Upper lobe of right lung (tissue), 1 donor: ENCODE measurements at regions not wholly inside any gene's neighbourhood (a gene's known extent, or its start where the extent isn't known, plus 50 kb on each side); places are given as distances from the start of the nearest gene placed in this dataset.

Source experiments
- ATAC-seq: fragments of 200-7000 bp; cut with Tn5 transposase; one replicate; pipeline ENCODE4 v1.9.1; 2020; ENCODE audit warnings: mild to moderate bottlenecking, moderate library complexity
- DNase-seq: peaks from one replicate; pipeline ENCODE4 v3.0.0-alpha.2; 2020
- H3K27ac ChIP-seq: fragments of 200-600 bp; one replicate; pipeline ENCODE4 v1.8.0; 2022
- H3K27me3 ChIP-seq: fragments of 200-600 bp; one replicate; pipeline ENCODE4 v1.8.0; 2022; ENCODE audit warnings: mild to moderate bottlenecking
- H3K36me3 ChIP-seq: fragments of 200-600 bp; one replicate; pipeline ENCODE4 v1.8.0; 2022
- H3K4me1 ChIP-seq: fragments of 200-600 bp; one replicate; pipeline ENCODE4 v1.8.0; 2022
- H3K4me3 ChIP-seq: fragments of 200-600 bp; one replicate; pipeline ENCODE4 v1.8.0; 2022; ENCODE audit warnings: mild to moderate bottlenecking
- H3K9me3 ChIP-seq: fragments of 200-600 bp; one replicate; pipeline ENCODE4 v1.8.0; 2022
- intact Hi-C: fragments of 100-400 bp; cut with DNase I; formaldehyde crosslinking; loops from one replicate; pipeline ENCODE4 v1.11.0; 2022
- TF ChIP-seq, protein P1 (sequence below): fragments of 200-600 bp; IDR thresholded peaks from one replicate; pipeline ENCODE4 v1.8.0; 2022; ENCODE audit warnings: antibody characterized with exemption
- donor health status: DM: no; HTN: yes; CAD: no; lungs with severe emphysema.

DNA sequence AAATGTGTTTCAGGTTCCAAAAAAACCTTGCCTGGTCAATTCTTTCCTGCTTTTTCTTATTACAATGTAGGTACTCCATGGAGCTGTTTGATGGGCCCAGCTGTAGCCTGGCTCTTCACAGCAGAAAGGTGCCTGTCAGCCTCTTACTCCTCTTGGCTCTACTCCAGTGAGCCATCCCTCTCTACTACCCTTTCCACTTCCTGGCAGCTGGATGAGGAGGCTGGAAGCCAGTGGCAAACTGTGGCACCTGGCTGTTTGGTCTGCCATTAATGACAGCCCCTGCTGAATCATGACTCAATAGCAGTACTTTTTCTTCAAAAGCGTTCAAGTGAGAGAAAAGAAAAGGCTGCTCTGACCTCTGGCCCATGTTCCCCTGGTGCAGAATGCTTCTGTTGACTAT is 618.1 kb downstream of the PYDC2 start:
- no peak for DNase-seq

DNA sequence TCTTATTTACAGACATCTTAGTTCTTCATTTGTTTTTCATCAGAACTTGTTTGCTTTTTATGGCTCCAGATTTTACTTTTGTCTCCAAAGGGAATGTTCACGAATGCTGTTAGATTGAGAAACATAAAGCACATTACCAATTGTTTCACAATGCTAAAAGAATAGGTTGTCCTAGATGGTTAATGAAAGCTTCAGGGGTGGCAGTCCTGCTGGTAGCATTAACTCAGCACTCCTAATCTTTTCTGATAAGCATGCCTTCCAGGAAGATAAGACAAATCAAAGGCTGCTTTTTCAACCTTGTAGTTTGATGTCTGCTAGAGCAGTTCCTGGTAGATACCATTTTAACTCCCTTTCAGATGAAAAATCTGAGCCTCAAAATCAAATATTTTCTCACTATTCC is 619.4 kb downstream of the PYDC2 start:
- H3K4me1 ChIP-seq: no peaks in the 10 kb centered on the region
- no peaks in the 10 kb centered on the region for H3K27me3 ChIP-seq
- TF ChIP-seq, protein P1, sequence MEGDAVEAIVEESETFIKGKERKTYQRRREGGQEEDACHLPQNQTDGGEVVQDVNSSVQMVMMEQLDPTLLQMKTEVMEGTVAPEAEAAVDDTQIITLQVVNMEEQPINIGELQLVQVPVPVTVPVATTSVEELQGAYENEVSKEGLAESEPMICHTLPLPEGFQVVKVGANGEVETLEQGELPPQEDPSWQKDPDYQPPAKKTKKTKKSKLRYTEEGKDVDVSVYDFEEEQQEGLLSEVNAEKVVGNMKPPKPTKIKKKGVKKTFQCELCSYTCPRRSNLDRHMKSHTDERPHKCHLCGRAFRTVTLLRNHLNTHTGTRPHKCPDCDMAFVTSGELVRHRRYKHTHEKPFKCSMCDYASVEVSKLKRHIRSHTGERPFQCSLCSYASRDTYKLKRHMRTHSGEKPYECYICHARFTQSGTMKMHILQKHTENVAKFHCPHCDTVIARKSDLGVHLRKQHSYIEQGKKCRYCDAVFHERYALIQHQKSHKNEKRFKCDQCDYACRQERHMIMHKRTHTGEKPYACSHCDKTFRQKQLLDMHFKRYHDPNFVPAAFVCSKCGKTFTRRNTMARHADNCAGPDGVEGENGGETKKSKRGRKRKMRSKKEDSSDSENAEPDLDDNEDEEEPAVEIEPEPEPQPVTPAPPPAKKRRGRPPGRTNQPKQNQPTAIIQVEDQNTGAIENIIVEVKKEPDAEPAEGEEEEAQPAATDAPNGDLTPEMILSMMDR: no peak
- intact Hi-C loops: no loop called here
- H3K4me3 ChIP-seq: no peak overlapping the region
- no peak overlapping the region for H3K27ac ChIP-seq
- ATAC-seq (no peak), DNase-seq (no peak)
- H3K9me3 ChIP-seq: no peaks in the 10 kb centered on the region
- no peaks in the 10 kb centered on the region for H3K36me3 ChIP-seq

More for the DNA sequence above, 618.1 kb downstream of the PYDC2 start:
- Histone ChIP-seq H3K36me3 (no peaks in the 10 kb centered on the region), H3K27ac (no peak overlapping the region), H3K27me3 (no peaks in the 10 kb centered on the region), H3K4me1 (no peaks in the 10 kb centered on the region), H3K4me3 (no peak overlapping the region), H3K9me3 (no peaks in the 10 kb centered on the region)
- no peak for ATAC-seq
- TF ChIP-seq, protein P1: no peak
- intact Hi-C loops: no loop called here

DNA sequence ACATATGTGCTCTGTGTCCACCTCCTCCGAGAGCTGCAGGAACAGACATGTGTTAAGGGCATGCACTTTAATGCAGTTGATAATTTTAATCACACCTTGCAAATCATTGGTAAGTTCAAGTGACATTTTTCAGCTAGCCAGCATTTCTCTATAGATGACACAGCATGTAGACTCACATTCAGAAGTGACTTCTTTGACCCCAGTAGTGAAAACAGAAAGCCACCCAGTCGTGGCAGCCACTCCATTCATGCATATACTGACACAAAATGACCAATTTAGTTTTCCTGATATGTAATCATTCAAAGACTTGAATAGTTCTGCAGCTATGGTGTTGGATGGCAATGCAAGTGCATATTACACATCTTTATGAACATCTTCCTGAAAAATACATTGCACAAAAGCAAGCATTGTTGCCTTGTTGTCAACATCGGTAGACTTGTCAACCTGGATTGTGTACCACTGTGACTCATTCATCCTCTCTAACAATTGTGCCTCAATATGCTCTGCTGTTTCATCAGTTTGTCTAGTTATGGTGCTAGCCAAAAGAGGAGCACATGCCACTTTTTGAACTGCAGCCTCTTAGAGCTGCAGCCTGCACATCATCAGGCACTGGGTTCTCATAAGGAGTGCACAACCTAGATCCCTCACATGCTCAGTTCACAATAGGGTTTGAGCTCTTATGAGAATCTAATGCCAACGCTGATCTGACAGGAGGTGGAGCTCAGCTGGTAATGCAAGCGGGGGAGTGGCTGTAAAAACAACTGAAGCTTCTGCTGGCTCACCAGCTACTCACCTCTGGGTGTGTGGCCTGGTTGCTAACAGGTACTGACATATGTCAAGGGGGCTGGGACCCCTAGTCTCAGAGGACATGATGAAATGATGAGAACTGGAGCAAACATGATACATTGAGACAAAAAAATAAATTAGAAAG is 622.0 kb downstream of the PYDC2 start:
- TF ChIP-seq, protein P1: no peak
- H3K36me3 ChIP-seq: no peaks in the 10 kb centered on the region
- DNase-seq (no peak), ATAC-seq (no peak)
- no peaks in the 10 kb centered on the region for H3K27me3 ChIP-seq
- H3K27ac ChIP-seq: no peak overlapping the region
- no peaks in the 10 kb centered on the region for H3K9me3 ChIP-seq
- intact Hi-C loops: no loop called here
- H3K4me3 ChIP-seq: no peak overlapping the region
- no peaks in the 10 kb centered on the region for H3K4me1 ChIP-seq
